Esophagus (tissue), 2 donors: ENCODE measurements at regions not wholly inside any gene's neighbourhood (a gene's known extent, or its start where the extent isn't known, plus 50 kb on each side); places are given as distances from the start of the nearest gene placed in this dataset.

Experiments
- H3K27ac ChIP-seq, 2 donors: one replicate each; pipeline ENCODE4 v1.5.1; 2013; ENCODE audit warnings: low read depth in 2 of 2, mild to moderate bottlenecking in 2 of 2, inconsistent platforms in 1 of 2, low read length in 1 of 2, moderate library complexity in 1 of 2
- H3K27me3 ChIP-seq, 2 donors: one replicate each; pipeline ENCODE4 v1.6.1; 2013; ENCODE audit warnings: low read length in 2 of 2, control low read depth in 1 of 2, mild to moderate bottlenecking in 1 of 2; ENCODE audit not compliant: insufficient read depth in 2 of 2, control insufficient read depth in 1 of 2
- H3K36me3 ChIP-seq, 2 donors: one replicate each; pipeline ENCODE4 v1.6.1; 2013; ENCODE audit warnings: low read length in 1 of 2; ENCODE audit not compliant: control insufficient read depth in 2 of 2, insufficient read depth in 2 of 2
- H3K4me1 ChIP-seq, 2 donors: one replicate each; pipeline ENCODE4 v1.6.1; 2013; ENCODE audit warnings: low read length in 1 of 2; ENCODE audit not compliant: control insufficient read depth in 2 of 2, insufficient read depth in 2 of 2
- H3K4me3 ChIP-seq, 2 donors: one replicate each; pipeline ENCODE4 v1.5.1; 2013; ENCODE audit warnings: low read length in 2 of 2, mild to moderate bottlenecking in 2 of 2, low read depth in 1 of 2, moderate library complexity in 1 of 2
- H3K9me3 ChIP-seq, 2 donors: one replicate each; pipeline ENCODE4 v1.6.1; 2013; ENCODE audit warnings: mild to moderate bottlenecking in 2 of 2, low read depth in 1 of 2, low read length in 1 of 2, moderate library complexity in 1 of 2; ENCODE audit not compliant: control insufficient read depth in 2 of 2, insufficient read depth in 1 of 2
- WGBS, 2 donors: extraction: QIAGEN DNeasy Blood & Tissue Kit; methylation state at CpG; one replicate each; pipeline ENCODE4 v1.1.7; 2013; 5-methylcytosine and 5-hydroxymethylcytosine counted together
- donor health status: healthy with polysubstance abuse.
- donor health status: Bipolar disorder and iron deficiency.

GRCh38 chr5:116355819-116356601 lies 218.6 kb downstream of the SEMA6A start:
- no peak overlapping the region for H3K27ac ChIP-seq
- no peaks in the 10 kb centered on the region for H3K27me3 ChIP-seq
- 60 to 70% methylated on average over 6 of the region's 6 CpGs for WGBS, 2 donors
- no peak overlapping the region for H3K4me3 ChIP-seq
- H3K36me3 ChIP-seq, result no peaks in the 10 kb centered on the region
- H3K9me3 ChIP-seq, result peaks cover 0 to 1% of the 10 kb centered on the region in 2 donors
- H3K4me1 ChIP-seq, result peaks cover 0 to 2% of the 10 kb centered on the region in 2 donors

GRCh38 chr5:116354699-116355098 lies 219.9 kb downstream of the SEMA6A start:
- Histone ChIP-seq H3K4me1 (no peaks in the 10 kb centered on the region), H3K9me3 (peaks cover 0 to 2% of the 10 kb centered on the region in 2 donors), H3K27me3 (no peaks in the 10 kb centered on the region), H3K27ac (no peak overlapping the region), H3K36me3 (no peaks in the 10 kb centered on the region), H3K4me3 (no peak overlapping the region)

GRCh38 chr5:116347657-116348056 lies 227.0 kb downstream of the SEMA6A start:
- H3K9me3 ChIP-seq, result peaks cover 4 to 7% of the 10 kb centered on the region in 2 donors
- H3K27ac ChIP-seq, result no peak overlapping the region
- H3K4me1 ChIP-seq, result no peaks in the 10 kb centered on the region
- H3K27me3 ChIP-seq, result no peaks in the 10 kb centered on the region
- WGBS, 2 donors, result 91 to 98% methylated on average over 1 of the region's 1 CpG
- H3K36me3 ChIP-seq, result no peaks in the 10 kb centered on the region
- H3K4me3 ChIP-seq, result no peak overlapping the region

- Histone ChIP-seq H3K4me1 (no peaks in the 10 kb centered on the region), H3K4me3 (no peak overlapping the region), H3K9me3 (peaks cover 4 to 5% of the 10 kb centered on the region in 2 donors), H3K27ac (no peak overlapping the region), H3K36me3 (no peaks in the 10 kb centered on the region), H3K27me3 (no peaks in the 10 kb centered on the region)
- WGBS, 2 donors, result 61 to 69% methylated on average over 4 of the region's 4 CpGs
Observed at GRCh38 chr5:116343961-116344360, 230.7 kb downstream of the SEMA6A start.
